ENCODE measurements at regions not wholly inside any gene's neighbourhood (a gene's known extent, or its start where the extent isn't known, plus 50 kb on each side); places are given as distances from the start of the nearest gene placed in this dataset.
"Not testable (repeated sequence)": the region's sequence is repeated elsewhere in the genome, so short reads cannot be mapped to it uniquely, and the experiment has no call there.

DNA sequence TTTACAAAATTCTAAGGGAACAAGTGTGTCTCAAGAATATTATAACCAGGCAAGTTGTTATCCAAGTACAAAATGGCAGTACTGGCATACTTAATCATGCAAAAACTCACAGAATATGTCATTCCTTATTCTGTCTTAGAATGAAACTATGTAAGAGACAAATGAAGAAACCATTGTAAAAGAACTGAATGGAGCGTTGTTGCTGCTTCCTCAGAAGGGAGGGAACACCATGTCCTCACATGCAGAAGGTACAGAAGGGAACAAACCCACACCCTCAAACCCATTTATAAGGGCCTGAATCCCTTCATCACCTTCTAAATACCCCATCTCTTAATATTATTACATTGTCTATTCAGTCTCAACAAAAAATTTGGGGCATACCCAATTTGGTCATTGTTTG, 960.0 kb downstream of the LTN1 start:
- TF ChIP-seq, protein P1, sequence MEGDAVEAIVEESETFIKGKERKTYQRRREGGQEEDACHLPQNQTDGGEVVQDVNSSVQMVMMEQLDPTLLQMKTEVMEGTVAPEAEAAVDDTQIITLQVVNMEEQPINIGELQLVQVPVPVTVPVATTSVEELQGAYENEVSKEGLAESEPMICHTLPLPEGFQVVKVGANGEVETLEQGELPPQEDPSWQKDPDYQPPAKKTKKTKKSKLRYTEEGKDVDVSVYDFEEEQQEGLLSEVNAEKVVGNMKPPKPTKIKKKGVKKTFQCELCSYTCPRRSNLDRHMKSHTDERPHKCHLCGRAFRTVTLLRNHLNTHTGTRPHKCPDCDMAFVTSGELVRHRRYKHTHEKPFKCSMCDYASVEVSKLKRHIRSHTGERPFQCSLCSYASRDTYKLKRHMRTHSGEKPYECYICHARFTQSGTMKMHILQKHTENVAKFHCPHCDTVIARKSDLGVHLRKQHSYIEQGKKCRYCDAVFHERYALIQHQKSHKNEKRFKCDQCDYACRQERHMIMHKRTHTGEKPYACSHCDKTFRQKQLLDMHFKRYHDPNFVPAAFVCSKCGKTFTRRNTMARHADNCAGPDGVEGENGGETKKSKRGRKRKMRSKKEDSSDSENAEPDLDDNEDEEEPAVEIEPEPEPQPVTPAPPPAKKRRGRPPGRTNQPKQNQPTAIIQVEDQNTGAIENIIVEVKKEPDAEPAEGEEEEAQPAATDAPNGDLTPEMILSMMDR (IDR thresholded peaks at IDR 0.05): not testable (repeated sequence)
- not testable (repeated sequence) for TF ChIP-seq POLR2A (IDR thresholded peaks at IDR 0.05); EP300 (IDR thresholded peaks at IDR 0.05; ENCODE audit: low read depth)

Data from transverse colon (tissue), 3 donors.